ENCODE measurements at regions not wholly inside any gene's neighbourhood (a gene's known extent, or its start where the extent isn't known, plus 50 kb on each side); places are given as distances from the start of the nearest gene placed in this dataset.

DNA sequence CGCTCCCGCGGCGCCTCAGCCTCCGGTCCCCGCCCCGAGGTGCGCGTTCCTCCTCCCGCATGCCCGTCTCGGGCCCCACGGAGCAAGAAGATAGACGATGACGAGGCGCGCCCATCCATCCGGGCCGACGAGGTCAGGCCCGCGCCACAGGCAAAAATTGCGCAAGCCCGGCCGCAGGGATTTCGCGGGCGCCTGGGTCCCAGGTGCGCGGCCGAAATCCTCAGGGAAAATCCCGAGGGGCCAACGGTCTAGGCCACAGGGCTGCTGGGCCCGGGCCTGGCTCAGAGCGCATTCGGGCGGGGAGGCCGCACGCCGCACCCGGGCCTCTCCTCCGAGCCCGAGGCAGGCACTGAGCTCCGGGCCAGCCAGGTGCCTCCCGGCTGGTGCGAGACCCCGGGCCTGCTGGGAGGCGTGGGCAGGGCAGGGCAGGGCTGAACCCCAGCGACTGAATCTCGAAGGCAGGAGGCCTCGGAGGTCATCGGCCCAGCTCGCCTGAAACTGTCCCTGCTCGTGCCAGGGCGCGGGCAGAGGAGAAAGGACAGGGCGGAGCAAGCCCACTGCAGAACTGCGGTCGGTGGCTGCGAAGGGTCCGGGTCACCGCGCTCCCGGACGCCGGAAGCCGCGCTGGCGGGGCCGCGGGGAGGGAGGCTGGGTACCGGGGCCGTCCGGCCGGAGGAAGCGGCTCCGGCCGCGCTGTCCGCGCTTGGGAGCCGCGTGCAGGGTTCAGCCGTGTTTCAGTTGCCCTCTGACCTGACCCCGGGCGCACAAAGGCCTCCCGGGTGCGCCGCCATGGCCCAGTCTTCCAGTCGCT is 66.8 kb downstream of the FOXD1 start:
- Histone ChIP-seq H2AFZ (ENCODE audit: low read length) (no peak overlapping the region), H3K9me3 (ENCODE audit: low read depth, low read length) (no peaks in the 10 kb centered on the region), H3K79me2 (ENCODE audit: insufficient read depth, low read length) (no peaks in the 10 kb centered on the region), H3K27ac (ENCODE audit: low read depth, low read length) (no peak overlapping the region), H3K27me3 (ENCODE audit: insufficient read depth, low read length) (no peaks in the 10 kb centered on the region), H3K4me2 (ENCODE audit: insufficient read depth, low read length) (no peak overlapping the region), H3K4me1 (ENCODE audit: insufficient read depth, low read length) (peaks cover 6% of the 10 kb centered on the region), H3K36me3 (ENCODE audit: insufficient read depth, low read length) (no peaks in the 10 kb centered on the region), H3K4me3 (ENCODE audit: insufficient read depth, low read length) (no peak overlapping the region), H4K20me1 (ENCODE audit: insufficient read depth, low read length) (no peaks in the 10 kb centered on the region)
- DNase-seq (ENCODE audit: insufficient read length, low spot score, missing footprints), result no peak
- TF ChIP-seq, protein P1, sequence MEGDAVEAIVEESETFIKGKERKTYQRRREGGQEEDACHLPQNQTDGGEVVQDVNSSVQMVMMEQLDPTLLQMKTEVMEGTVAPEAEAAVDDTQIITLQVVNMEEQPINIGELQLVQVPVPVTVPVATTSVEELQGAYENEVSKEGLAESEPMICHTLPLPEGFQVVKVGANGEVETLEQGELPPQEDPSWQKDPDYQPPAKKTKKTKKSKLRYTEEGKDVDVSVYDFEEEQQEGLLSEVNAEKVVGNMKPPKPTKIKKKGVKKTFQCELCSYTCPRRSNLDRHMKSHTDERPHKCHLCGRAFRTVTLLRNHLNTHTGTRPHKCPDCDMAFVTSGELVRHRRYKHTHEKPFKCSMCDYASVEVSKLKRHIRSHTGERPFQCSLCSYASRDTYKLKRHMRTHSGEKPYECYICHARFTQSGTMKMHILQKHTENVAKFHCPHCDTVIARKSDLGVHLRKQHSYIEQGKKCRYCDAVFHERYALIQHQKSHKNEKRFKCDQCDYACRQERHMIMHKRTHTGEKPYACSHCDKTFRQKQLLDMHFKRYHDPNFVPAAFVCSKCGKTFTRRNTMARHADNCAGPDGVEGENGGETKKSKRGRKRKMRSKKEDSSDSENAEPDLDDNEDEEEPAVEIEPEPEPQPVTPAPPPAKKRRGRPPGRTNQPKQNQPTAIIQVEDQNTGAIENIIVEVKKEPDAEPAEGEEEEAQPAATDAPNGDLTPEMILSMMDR (IDR thresholded peaks at IDR 0.05; ENCODE audit: extremely low read depth, low read depth, low read length), result no peak

DNA sequence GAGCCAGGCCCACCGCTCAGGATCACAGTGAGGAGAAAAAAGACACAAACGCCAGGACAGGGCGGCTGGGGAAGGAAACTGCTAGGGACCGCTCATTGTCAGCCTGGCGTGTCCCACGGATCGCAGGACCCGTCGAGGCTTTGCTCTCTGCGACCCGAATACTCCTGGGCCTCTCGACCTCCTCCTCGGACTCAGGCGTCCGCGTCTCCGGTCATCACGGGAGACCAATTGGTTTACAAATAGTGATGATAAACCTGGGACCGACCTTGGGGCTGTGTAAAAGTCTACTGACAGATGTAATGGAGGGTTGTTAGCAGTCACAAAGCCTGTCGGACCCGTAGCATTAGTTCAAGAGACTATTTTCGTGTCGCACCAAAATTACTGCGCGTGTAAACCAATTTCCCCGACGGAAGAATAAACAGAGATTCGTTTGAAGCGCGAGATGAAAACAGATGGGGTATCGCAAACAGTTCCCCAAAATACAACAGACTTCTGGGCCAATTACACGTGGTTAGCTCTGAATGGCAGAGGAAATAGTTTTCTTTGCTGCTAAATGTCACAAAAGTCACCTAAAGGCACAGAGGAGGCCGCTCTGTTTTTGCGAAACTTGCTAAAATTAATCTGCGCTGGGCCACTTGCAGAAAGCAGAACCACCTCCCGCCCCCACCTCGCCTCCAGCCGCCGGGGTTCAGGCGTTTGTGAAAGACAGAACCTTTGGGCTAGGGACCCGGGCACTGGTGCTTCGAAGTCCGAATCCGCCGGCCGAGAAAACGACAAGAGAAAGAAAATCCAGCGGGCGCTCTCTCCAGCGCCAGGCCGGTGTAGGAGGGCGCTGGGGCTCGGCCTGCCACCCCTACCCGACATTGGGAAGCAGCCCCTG is 67.6 kb downstream of the FOXD1 start:
- H2AFZ ChIP-seq (ENCODE audit: low read length), result no peak overlapping the region
- peak; percentile 79 for DNase-seq (ENCODE audit: insufficient read length, low spot score, missing footprints)
- H3K36me3 ChIP-seq (ENCODE audit: insufficient read depth, low read length), result no peaks in the 10 kb centered on the region
- no peaks in the 10 kb centered on the region for H3K27me3 ChIP-seq (ENCODE audit: insufficient read depth, low read length)
- H3K27ac ChIP-seq (ENCODE audit: low read depth, low read length), result no peak overlapping the region
- TF ChIP-seq, protein P1 (IDR thresholded peaks at IDR 0.05; ENCODE audit: extremely low read depth, low read depth, low read length), result no peak
- no peaks in the 10 kb centered on the region for H3K79me2 ChIP-seq (ENCODE audit: insufficient read depth, low read length)
- H3K4me3 ChIP-seq (ENCODE audit: insufficient read depth, low read length), result no peak overlapping the region
- H3K4me1 ChIP-seq (ENCODE audit: insufficient read depth, low read length), result peaks cover 14% of the 10 kb centered on the region
- no peaks in the 10 kb centered on the region for H4K20me1 ChIP-seq (ENCODE audit: insufficient read depth, low read length)
- no peak overlapping the region for H3K4me2 ChIP-seq (ENCODE audit: insufficient read depth, low read length)
- H3K9me3 ChIP-seq (ENCODE audit: low read depth, low read length), result no peaks in the 10 kb centered on the region

DNA sequence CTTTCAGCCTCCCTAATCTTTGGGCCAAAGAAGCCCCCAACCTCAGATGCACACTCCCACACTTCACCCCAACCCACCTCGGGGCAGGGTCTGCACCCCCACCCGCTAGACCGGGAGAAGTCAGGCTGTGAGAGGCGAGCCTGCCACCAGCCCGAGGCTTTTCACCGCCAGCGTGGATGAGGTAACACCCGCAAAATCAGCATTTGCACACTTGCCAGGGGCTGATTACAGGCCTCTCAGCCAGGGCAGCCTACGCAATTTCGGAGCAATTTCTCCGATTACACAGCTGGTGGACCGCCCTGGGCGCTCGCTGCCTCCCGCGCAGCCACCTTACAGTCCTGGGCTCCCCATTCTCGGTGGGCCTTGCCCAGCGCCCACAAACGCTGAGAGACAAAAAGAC is 68.5 kb downstream of the FOXD1 start:
- H3K27ac ChIP-seq (ENCODE audit: low read depth, low read length), result no peak overlapping the region
- DNase-seq (ENCODE audit: insufficient read length, low spot score, missing footprints), result no peak
- no peaks in the 10 kb centered on the region for H3K36me3 ChIP-seq (ENCODE audit: insufficient read depth, low read length)
- no peaks in the 10 kb centered on the region for H3K9me3 ChIP-seq (ENCODE audit: low read depth, low read length)
- H3K4me3 ChIP-seq (ENCODE audit: insufficient read depth, low read length), result no peak overlapping the region
- H3K4me1 ChIP-seq (ENCODE audit: insufficient read depth, low read length), result peaks cover 23% of the 10 kb centered on the region
- H3K79me2 ChIP-seq (ENCODE audit: insufficient read depth, low read length), result no peaks in the 10 kb centered on the region
- TF ChIP-seq, protein P1 (IDR thresholded peaks at IDR 0.05; ENCODE audit: extremely low read depth, low read depth, low read length), result no peak
- no peaks in the 10 kb centered on the region for H3K27me3 ChIP-seq (ENCODE audit: insufficient read depth, low read length)
- H4K20me1 ChIP-seq (ENCODE audit: insufficient read depth, low read length), result no peaks in the 10 kb centered on the region
- no peak overlapping the region for H3K4me2 ChIP-seq (ENCODE audit: insufficient read depth, low read length)
- H2AFZ ChIP-seq (ENCODE audit: low read length), result no peak overlapping the region

DNA sequence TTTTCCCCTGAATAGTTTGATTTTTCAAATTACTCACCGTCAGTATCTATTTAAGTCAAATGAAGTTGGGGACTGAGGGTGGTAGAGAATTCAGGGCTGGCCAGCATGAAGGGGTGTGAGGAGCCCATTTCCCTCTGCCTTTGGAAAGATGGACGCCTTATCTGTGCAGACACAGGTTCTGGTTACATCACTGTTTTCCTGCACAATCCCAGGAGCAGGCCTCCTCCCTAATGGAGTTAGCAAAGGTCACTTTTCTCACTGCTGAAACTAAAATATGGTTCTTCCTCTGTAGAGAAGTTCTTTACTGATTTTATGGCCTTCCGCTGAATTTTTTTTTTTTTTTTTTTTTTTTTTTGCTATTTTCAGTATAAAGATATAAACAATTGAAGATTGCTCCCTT is 69.1 kb downstream of the FOXD1 start:
- H3K79me2 ChIP-seq (ENCODE audit: insufficient read depth, low read length), result no peaks in the 10 kb centered on the region
- no peak overlapping the region for H3K4me2 ChIP-seq (ENCODE audit: insufficient read depth, low read length)
- H3K9me3 ChIP-seq (ENCODE audit: low read depth, low read length), result no peaks in the 10 kb centered on the region
- no peak overlapping the region for H3K27ac ChIP-seq (ENCODE audit: low read depth, low read length)
- H3K36me3 ChIP-seq (ENCODE audit: insufficient read depth, low read length), result no peaks in the 10 kb centered on the region
- peak; percentile 76 for DNase-seq (ENCODE audit: insufficient read length, low spot score, missing footprints)
- no peak overlapping the region for H3K4me3 ChIP-seq (ENCODE audit: insufficient read depth, low read length)
- H3K4me1 ChIP-seq (ENCODE audit: insufficient read depth, low read length), result peaks cover 29% of the 10 kb centered on the region
- no peaks in the 10 kb centered on the region for H4K20me1 ChIP-seq (ENCODE audit: insufficient read depth, low read length)
- no peak overlapping the region for H2AFZ ChIP-seq (ENCODE audit: low read length)
- H3K27me3 ChIP-seq (ENCODE audit: insufficient read depth, low read length), result no peaks in the 10 kb centered on the region
- TF ChIP-seq, protein P1 (IDR thresholded peaks at IDR 0.05; ENCODE audit: extremely low read depth, low read depth, low read length), result no peak
